HCT116 (cell line): ENCODE measurements at regions not wholly inside any gene's neighbourhood (a gene's known extent, or its start where the extent isn't known, plus 50 kb on each side); places are given as distances from the start of the nearest gene placed in this dataset.

Source experiments
- ATAC-seq: fragments of 200-7000 bp; cut with Tn5 transposase; 2 replicates; pipeline ENCODE4 v1.9.1; 2020; ENCODE audit warnings: mild to moderate bottlenecking, moderate library complexity
- BruUV-seq: library from RNA; stranded (reverse); fragments of 400-500 nt; replicated peaks from 2 replicates; lab custom pipeline; 2021; lab: Mats Ljungman, UMichigan
- CTCF ChIA-PET: fragments of 300-600 bp; sonication (Branson Sonifier 250); formaldehyde crosslinking; loops from one replicate; lab custom pipeline; 2021; ENCODE audit warnings: antibody characterized with exemption; lab: Charles Lee
- POLR2A ChIA-PET: fragments of 300-600, 350-600 bp; sonication (Branson Sonifier 250); formaldehyde crosslinking; loops from one replicate; lab custom pipeline; 2021; ENCODE audit warnings: antibody characterized with exemption; lab: Charles Lee
- RAD21 ChIA-PET, 2 experiments: fragments of 300-600 bp; sonication (Branson Sonifier 250); formaldehyde crosslinking; loops; one replicate each; lab custom pipeline; 2023; ENCODE audit warnings: low total read pairs in 2 of 2; ENCODE audit not compliant: uncharacterized antibody in 2 of 2, unreplicated experiment in 2 of 2, low non-redundant PET in 1 of 2; lab: Charles Lee
- DNase-seq: peaks from one replicate; pipeline ENCODE4 v3.0.0-alpha.2; 2010; ENCODE audit warnings: low read depth, low spot score
- H2AFZ ChIP-seq: fragments of 200-600 bp; shearing (Covaris generic), sonication (generic); 2 replicates; pipeline ENCODE4 v1.6.1; 2017; ENCODE audit warnings: low read depth, mixed run types, mixed read lengths, antibody characterized with exemption, low read length; ENCODE audit not compliant: poor library complexity, severe bottlenecking
- H3K27ac ChIP-seq: 2 replicates; pipeline ENCODE4 v1.5.1; 2012; ENCODE audit warnings: low read depth, low read length
- H3K27me3 ChIP-seq: fragments of 200-600 bp; sonication (generic); 2 replicates; pipeline ENCODE4 v1.6.1; 2016; ENCODE audit warnings: mixed run types, low read length, mixed read lengths; ENCODE audit not compliant: insufficient read depth
- H3K36me3 ChIP-seq, 2 experiments: fragments of 200-500 bp in 1 of 2; fragments of 200-600 bp in 1 of 2; sonication (Bioruptor generic) in 1 of 2; sonication (generic) in 1 of 2; 2 replicates each; pipeline versions ENCODE4 v1.5.1 to v1.6.1; 2014 to 2016; ENCODE audit warnings: low read length in 2 of 2, inconsistent platforms in 1 of 2, mixed read lengths in 1 of 2, mixed run types in 1 of 2; ENCODE audit not compliant: insufficient read depth in 2 of 2, control insufficient read depth in 1 of 2
- H3K4me1 ChIP-seq, 2 experiments: fragments of 200-600 bp in 1 of 2; sonication (generic) in 1 of 2; 2 replicates each; pipeline versions ENCODE4 v1.5.1 to v1.6.1; 2012 to 2017; ENCODE audit warnings: low read length in 2 of 2, inconsistent platforms in 1 of 2, mild to moderate bottlenecking in 1 of 2, mixed read lengths in 1 of 2, mixed run types in 1 of 2, moderate library complexity in 1 of 2; ENCODE audit not compliant: insufficient read depth in 2 of 2, control insufficient read depth in 1 of 2
- H3K4me2 ChIP-seq: fragments of 200-600 bp; sonication (generic); 2 replicates; pipeline ENCODE4 v1.6.1; 2017; ENCODE audit warnings: mixed run types, low read length, mixed read lengths
- H3K4me3 ChIP-seq, 2 experiments: fragments of 200-600 bp in 1 of 2; sonication (generic) in 1 of 2; replicated peaks in 1 of 2; 2 replicates each; pipeline ENCODE4 v1.5.1; 2011 to 2016; ENCODE audit warnings: low read length in 2 of 2, control low read depth in 1 of 2, low read depth in 1 of 2, mild to moderate bottlenecking in 1 of 2, mixed read lengths in 1 of 2, mixed run types in 1 of 2
- H3K79me2 ChIP-seq: fragments of 200-600 bp; sonication (generic); 2 replicates; pipeline ENCODE4 v1.6.1; 2017; ENCODE audit warnings: mild to moderate bottlenecking, mixed run types, low read length, moderate library complexity, mixed read lengths; ENCODE audit not compliant: insufficient read depth
- H3K9ac ChIP-seq: fragments of 200-600 bp; sonication (generic); 2 replicates; pipeline ENCODE4 v1.6.1; 2016; ENCODE audit warnings: low read length, mixed read lengths
- H3K9me2 ChIP-seq: fragments of 200-600 bp; sonication (generic), shearing (Covaris generic); 2 replicates; pipeline ENCODE4 v1.6.1; 2017; ENCODE audit warnings: mixed run types, mild to moderate bottlenecking, moderate library complexity; ENCODE audit not compliant: insufficient read depth
- H3K9me3 ChIP-seq, 2 experiments: fragments of 200-500 bp in 1 of 2; fragments of 200-600 bp in 1 of 2; sonication (Bioruptor generic) in 1 of 2; sonication (generic) in 1 of 2; 2 replicates each; pipeline ENCODE4 v1.6.1; 2014 to 2017; ENCODE audit warnings: low read length in 2 of 2, mixed read lengths in 2 of 2, inconsistent platforms in 1 of 2, low read depth in 1 of 2, mild to moderate bottlenecking in 1 of 2, mixed run types in 1 of 2, moderate library complexity in 1 of 2; ENCODE audit not compliant: control insufficient read depth in 1 of 2, insufficient read depth in 1 of 2
- H4K20me1 ChIP-seq: fragments of 200-600 bp; sonication (generic), shearing (Covaris generic); 2 replicates; pipeline ENCODE4 v1.6.1; 2017; ENCODE audit warnings: mixed run types, mild to moderate bottlenecking, moderate library complexity; ENCODE audit not compliant: insufficient read depth
- CBX3 ChIP-seq: IDR thresholded peaks from 2 replicates; pipeline ENCODE4 v1.6.1; 2012; ENCODE audit warnings: low read depth
- EGR1 ChIP-seq: IDR thresholded peaks from 2 replicates; pipeline ENCODE4 v1.6.1; 2012; ENCODE audit warnings: low read depth
- JUND ChIP-seq: IDR thresholded peaks from 2 replicates; pipeline ENCODE4 v1.6.1; 2012
- POLR2A ChIP-seq: IDR thresholded peaks from 2 replicates; pipeline ENCODE4 v1.7.0; 2011; ENCODE audit warnings: borderline replicate concordance; ENCODE audit not compliant: insufficient read depth, insufficient read length; ENCODE audit errors: extremely low read depth
- POLR2AphosphoS5 ChIP-seq: IDR thresholded peaks from 2 replicates; pipeline ENCODE4 v1.6.1; 2011; ENCODE audit warnings: mild to moderate bottlenecking, low read depth, low read length, moderate library complexity
- RAD21 ChIP-seq: IDR thresholded peaks from 2 replicates; pipeline ENCODE4 v1.6.1; 2012; ENCODE audit warnings: low read depth, mild to moderate bottlenecking
- SIN3A ChIP-seq: IDR thresholded peaks from 2 replicates; pipeline ENCODE4 v1.6.1; 2012; ENCODE audit warnings: low read depth
- SRF ChIP-seq: IDR thresholded peaks from 2 replicates; pipeline ENCODE4 v1.6.1; 2012; ENCODE audit warnings: low read depth
- YY1 ChIP-seq: IDR thresholded peaks from 2 replicates; pipeline ENCODE4 v1.6.1; 2011; ENCODE audit warnings: low read length, low read depth, moderate library complexity, mild to moderate bottlenecking; ENCODE audit not compliant: insufficient replicate concordance; ENCODE audit errors: extremely low read depth
- ZFX ChIP-seq: fragments of 450-650 bp; IDR thresholded peaks from 2 replicates; pipeline ENCODE4 v1.6.1; 2017
- ZNF274 ChIP-seq: fragments of 200-500 bp; sonication (Bioruptor generic); IDR thresholded peaks from 2 replicates; pipeline ENCODE4 v1.6.1; 2014; ENCODE audit warnings: mild to moderate bottlenecking, low read depth, low read length, inconsistent platforms
- intact Hi-C: fragments of 100-400 bp; cut with micrococcal nuclease; formaldehyde crosslinking; loops from 2 replicates; pipeline ENCODE4 v1.10.0; 2022
- TF ChIP-seq, protein P1 (sequence below): IDR thresholded peaks from 2 replicates; pipeline ENCODE4 v1.6.1; 2012; ENCODE audit warnings: low read depth

DNA sequence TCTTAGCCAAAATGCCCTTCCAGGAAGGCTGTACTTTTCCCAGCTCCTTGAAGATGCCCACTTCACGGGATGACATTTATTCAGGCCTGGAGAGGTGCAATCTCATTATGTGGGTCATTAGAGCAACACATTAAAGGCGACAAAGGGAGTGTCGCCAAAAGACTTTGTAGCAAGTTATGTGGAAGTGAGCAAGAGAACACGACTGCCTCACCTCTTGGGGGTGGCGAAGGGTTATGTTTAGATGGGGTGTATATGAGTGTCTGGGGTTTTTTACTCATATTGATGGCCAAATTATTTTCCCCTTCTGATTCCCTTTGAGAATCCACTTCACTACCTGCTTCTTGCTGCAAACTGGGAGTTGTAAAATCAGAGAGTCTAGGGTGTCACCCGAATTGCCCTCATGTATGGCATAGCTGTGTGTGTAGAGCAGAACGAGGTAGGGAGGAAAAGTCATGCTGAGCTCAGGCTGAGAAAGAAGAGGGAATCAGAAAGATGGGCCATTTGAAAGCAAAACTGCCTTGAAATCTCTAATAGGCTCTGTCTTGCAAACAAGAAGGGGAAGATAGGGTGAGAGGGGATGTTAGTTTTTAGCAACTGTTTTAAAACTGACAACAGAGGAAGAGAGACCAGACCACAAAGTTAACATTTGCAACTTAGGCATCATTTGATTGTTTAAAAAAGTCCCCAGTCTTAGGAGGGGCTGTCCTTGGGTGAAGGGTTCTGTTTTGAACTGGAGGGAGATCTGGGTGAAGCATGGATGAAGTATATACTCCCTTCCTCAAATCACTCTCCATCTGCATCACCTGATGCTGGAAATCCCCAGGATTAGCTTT is 97.1 kb upstream of the IL12B start (continued):
- TF ChIP-seq, protein P1, sequence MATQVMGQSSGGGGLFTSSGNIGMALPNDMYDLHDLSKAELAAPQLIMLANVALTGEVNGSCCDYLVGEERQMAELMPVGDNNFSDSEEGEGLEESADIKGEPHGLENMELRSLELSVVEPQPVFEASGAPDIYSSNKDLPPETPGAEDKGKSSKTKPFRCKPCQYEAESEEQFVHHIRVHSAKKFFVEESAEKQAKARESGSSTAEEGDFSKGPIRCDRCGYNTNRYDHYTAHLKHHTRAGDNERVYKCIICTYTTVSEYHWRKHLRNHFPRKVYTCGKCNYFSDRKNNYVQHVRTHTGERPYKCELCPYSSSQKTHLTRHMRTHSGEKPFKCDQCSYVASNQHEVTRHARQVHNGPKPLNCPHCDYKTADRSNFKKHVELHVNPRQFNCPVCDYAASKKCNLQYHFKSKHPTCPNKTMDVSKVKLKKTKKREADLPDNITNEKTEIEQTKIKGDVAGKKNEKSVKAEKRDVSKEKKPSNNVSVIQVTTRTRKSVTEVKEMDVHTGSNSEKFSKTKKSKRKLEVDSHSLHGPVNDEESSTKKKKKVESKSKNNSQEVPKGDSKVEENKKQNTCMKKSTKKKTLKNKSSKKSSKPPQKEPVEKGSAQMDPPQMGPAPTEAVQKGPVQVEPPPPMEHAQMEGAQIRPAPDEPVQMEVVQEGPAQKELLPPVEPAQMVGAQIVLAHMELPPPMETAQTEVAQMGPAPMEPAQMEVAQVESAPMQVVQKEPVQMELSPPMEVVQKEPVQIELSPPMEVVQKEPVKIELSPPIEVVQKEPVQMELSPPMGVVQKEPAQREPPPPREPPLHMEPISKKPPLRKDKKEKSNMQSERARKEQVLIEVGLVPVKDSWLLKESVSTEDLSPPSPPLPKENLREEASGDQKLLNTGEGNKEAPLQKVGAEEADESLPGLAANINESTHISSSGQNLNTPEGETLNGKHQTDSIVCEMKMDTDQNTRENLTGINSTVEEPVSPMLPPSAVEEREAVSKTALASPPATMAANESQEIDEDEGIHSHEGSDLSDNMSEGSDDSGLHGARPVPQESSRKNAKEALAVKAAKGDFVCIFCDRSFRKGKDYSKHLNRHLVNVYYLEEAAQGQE = no peak

DNA sequence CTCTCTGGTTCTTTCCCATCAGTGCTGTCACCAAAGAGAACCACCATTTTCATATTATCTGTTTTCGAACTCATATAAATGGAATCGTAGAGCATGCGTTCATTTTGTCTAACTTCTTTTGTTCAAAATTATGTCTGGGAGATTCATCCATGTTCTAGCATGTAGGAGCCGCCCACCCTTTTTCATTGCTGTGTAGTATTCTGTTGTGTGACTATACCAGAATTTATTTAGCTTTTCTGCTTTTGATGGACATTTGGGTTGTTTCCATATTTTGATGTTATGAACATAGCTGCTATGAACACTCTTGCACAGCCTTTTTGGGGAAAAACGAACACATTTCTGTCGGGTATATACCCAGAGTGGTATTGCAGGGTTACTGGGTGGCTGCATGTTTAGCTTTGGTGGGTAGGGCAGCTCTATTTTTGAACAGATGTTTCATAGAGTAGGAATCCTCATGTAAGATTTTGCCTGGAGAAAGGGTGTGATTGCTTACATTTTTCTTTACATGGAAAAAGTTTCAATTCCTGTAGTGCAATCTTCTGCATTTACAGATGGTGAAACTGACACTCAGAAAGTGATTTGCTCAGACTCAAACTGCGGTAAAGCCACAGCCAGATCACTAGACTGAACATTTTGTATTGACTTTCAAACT is 100.2 kb upstream of the IL12B start:
- RAD21 ChIA-PET = no interaction called here
- Histone ChIP-seq H3K27me3 (no peaks in the 10 kb centered on the region), H3K4me1 (no peaks in the 10 kb centered on the region), H3K27ac (no peak overlapping the region), H3K4me3 (no peak overlapping the region), H3K9me3 (no peaks in the 10 kb centered on the region), H4K20me1 (no peaks in the 10 kb centered on the region)
- no peak for ATAC-seq
- TF ChIP-seq RAD21 = no peak
- TF ChIP-seq JUND = no peak
- TF ChIP-seq ZFX = no peak
- no peak for TF ChIP-seq POLR2A
- TF ChIP-seq EGR1 = no peak
- no peak for TF ChIP-seq YY1
- no peak for TF ChIP-seq CBX3
- no peak for TF ChIP-seq SRF
- TF ChIP-seq SIN3A = no peak
- no peak for TF ChIP-seq POLR2AphosphoS5
- TF ChIP-seq, protein P1 = no peak
- no peak for TF ChIP-seq ZNF274
- TF ChIP-seq, all 23 proteins: peak for 0
- H3K79me2 ChIP-seq = no peaks in the 10 kb centered on the region
- BruUV-seq = no TSS peak
- intact Hi-C loops = no loop called here
- no peaks in the 10 kb centered on the region for H3K36me3 ChIP-seq
- no peaks in the 10 kb centered on the region for H3K9me2 ChIP-seq
- POLR2A ChIA-PET = no interaction called here
- no peak for DNase-seq
- CTCF ChIA-PET = no interaction called here
- no peak overlapping the region for H2AFZ ChIP-seq
- H3K4me2 ChIP-seq = no peak overlapping the region
- no peak overlapping the region for H3K9ac ChIP-seq
